GM21786 (cell line): ENCODE measurements at regions not wholly inside any gene's neighbourhood (a gene's known extent, or its start where the extent isn't known, plus 50 kb on each side); places are given as distances from the start of the nearest gene placed in this dataset.

Experiments used
- ATAC-seq: cut with Tn5 transposase; IDR thresholded peaks from one replicate; pipeline ENCODE4 v1.9.1; 2021; ENCODE audit not compliant: unreplicated experiment

DNA sequence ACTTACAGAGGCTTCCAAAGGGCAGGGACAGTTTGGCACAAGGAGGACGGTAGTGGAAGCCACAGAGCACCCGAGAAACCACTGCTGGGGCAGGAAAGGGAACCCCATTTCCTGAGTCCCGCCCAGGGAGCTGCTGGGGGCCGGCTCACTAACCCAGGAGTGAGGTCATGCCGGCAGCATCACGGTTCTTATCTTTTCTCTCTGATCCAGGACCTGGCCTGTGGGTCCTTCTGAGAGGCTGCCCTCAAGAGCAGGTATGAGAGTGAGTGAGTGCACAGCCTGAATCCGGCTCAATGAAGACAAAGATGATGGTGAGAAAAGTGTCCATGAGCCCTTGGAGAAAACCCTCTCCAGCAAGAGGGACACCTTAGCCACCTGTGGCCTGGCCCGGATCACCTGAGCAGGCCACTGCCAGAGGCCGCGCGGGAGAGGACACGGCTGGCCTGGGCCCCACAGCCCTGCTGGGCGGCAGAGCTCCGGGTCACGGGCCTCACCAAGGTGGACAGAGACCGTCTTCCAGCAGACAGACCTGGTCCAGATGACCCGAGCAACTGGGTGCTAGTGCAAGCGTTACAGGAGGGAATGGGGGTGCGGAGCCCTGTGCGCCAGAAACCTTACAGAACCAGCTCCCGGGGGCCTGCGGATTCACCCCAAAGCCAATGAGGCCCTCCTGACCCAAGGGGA, 94.9 kb downstream of the RIPK4 start:
- no peak for ATAC-seq

DNA sequence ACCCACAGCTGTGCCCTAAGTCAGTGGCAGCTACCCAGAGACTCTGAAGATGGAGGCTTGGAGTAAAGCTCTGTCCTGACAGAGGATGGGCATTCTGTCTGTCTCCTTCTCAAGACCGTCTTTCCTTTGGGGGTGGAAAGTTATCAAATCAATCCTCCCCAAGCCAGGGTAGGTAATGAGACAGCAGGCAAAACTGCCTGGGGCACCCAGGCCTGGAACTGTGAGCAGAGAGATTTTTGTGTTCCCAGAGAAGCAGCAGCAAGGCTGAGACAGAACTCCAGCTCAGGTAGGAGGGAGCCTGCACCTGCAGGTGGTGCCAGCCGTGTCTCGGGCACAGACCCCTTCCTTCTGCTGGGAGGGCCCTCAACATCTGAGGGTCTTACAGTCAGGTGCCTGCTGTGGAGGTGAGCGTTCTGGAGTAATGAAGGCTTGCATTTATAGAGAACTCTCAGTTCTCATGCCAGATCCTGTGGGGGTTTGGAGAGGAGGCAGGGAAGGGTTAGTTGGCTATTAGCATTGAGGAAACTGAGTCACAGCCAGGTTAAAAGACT, 95.6 kb downstream of the RIPK4 start:
- ATAC-seq = no peak

DNA sequence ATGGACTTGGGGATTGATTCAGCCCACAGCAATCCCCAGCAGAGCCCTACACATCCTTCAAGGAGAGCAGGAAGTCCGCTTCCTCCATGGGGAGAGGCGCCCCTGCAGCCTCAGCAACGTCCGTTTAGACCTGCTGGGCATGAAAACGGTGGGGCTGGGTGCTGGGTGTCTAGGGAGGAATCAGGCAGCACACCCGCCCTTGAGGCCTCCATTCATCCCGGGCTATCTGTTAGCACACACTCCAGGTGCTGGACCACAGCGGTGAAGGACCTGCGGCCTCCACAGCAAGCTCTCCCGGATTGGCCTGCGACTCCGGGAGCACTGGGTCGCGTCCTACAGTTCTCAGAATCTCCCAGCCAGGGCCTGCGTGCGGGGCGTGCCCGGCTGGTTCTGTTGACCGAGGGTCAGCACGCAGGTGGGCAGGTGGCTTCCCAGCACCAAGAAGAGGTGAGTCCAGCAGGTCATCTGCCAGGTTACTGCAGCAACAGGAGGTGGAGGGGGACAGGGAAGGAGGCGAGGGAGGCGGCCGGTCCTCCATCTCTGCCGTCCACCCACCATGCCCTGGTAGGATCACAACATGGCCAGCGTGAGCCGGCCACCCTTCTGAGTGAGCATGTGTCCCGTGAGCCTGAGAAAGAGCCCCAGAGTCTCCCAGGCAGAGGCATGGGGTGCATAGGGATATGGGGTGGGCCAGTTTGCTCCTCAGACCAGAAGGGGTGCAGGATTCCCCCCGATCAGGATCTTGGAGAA, 96.6 kb downstream of the RIPK4 start:
- no peak for ATAC-seq

DNA sequence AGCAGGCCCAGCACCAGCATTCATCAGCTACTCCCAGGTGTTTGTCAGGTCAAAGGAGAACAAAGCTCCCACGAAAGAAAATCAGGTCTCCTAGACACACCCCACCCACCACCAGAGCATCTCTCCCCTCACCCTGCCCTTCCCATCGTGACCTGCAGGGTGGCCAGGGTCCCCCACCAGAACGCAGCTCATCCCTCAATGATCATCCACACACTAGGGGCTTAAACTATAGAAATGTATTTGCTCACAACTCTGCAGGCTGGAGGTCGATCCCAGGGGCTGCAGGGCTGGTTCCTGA, 97.4 kb downstream of the RIPK4 start:
- ATAC-seq = no peak

DNA sequence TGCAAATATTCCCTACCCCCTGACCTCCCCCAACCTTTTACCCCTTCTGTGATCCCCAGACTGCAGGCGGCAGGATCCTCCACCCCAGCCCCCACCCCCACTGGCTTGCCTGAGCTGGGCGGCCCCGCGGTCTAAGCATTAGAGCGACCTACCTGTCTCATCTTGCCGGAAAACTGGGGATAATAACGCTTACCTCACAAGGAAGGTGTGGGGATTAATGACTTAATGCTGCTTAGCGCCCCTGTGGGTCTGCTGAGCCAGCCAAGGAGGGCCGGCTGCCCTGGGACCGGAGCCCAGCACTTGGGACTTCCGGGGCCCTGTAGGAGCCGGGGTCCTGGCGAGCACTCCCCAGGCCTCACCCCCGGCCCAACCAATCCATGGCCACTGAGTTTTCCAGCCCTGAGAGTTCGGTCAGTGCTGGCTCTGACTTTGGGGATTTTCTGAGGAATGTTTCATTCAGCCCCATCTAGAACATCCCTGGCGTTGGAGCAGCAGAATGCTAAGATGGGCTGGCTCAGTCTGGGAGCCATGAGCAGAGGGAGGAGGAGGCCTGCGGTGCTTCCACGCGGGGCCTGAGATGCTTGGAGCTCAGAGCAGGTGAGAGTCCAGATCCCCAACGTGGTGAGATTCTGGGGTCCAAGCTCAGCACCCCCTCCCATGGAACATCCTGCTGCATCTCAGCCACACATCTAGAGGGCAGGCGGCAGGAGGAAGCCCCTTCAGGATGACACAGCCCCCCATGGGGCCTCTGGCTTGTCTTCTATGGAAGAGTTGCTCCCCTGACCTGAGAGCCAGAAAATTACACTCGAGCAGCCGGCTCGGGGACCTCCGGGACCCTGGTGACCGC, 97.9 kb downstream of the RIPK4 start:
- no peak for ATAC-seq

DNA sequence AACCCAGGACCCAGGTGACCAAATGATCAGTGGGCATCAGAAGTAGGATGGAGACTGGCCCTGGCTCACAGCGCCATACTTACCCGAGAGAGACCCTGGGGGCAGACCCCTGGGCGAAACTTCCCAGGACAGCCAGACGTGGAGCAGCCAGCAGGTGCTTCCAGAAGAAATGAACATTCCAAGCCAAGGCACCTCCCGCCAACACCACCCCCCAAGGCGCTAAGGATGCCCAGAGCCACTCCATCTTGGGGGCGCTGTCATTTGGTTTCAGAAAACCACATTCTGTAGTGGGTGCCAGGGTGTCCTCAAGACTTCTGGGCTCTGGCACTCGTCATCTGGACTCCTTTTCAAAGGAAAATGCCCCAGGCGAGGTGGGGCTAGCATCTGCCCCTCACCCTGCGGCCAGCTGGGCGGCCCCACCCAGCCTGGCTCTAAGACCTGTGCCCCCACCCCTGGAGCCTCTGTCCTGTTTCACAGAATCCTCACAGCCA, 98.8 kb downstream of the RIPK4 start:
- no peak for ATAC-seq

DNA sequence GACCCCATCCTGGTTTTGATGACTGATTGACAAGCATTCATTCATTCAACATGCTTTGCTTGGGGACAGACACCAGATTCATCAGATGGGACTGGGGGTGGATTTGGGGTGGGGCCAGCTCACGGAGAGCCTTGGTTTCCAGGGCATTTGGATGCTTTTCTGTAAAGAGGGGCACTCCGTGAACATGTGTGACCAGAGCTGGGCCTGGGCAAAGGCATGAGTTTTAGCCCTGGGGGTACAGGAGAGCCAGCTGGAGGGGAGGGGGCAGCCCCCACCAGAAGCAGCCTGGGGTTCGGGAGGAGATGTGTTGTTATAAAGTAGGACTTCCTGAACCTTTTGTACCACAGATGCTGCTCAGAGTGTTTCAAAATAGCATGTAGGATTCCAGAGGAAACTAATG, 99.7 kb downstream of the RIPK4 start:
- ATAC-seq = no peak

DNA sequence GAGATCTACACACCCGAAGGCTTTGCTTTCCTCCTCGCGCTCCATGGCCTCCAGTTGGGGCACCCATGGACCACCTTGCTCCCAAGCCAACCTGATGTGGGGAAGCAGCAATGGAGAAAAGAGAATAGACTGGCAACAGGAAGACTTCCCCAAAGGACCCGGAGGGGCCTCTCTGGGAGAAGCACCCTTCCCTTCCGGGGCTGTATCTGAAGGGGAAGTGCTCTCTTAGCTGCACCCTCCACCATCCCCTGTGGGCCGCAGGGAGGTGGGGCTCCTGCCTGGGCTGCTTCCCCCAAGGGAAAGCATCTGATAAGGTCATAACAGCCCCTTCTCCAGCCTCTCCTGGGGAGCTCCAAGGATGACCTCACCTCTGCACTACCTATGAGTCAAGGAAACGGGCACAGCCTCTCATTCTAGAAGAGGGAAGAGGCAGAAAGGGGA, 100.2 kb downstream of the RIPK4 start:
- ATAC-seq = no peak

DNA sequence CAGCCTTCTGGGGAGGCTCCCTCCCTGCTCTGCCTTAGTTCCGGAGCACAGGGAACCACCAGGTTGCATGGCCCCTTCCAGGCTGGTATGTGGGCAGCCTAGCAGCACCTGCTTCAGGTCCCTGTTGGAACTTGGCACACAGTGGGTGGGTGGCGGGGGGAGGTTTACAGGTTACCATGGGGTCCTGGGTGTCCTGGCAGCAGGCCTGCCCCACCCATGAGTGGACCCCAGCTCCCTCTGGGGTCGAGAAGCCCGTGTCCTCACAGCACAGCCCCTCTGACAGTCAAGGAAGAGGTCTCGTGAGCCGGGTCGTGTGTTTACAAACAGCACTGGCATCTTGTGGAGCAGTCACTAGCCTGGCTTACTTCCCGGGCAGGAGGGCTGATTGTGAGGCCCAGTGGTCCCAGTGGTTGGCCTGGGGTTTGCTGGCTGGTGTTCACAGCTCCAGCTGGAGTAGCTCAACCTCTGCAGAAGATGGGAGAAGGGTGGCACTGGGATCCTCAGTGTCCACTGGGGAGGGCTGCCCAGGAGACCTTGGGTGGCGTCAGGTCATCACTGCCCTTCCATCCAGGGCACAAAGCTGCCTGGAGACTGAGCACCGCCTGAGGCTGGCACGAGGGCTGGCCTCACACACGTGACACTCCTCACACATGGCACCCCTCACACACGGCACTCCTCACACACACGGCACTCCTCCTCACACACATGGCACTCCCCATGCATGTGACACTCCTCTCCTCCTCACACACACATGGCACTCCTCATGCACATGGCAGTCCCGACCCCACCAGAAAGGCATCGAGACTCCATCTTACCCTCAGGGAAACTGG, 100.9 kb downstream of the RIPK4 start:
- no peak for ATAC-seq

DNA sequence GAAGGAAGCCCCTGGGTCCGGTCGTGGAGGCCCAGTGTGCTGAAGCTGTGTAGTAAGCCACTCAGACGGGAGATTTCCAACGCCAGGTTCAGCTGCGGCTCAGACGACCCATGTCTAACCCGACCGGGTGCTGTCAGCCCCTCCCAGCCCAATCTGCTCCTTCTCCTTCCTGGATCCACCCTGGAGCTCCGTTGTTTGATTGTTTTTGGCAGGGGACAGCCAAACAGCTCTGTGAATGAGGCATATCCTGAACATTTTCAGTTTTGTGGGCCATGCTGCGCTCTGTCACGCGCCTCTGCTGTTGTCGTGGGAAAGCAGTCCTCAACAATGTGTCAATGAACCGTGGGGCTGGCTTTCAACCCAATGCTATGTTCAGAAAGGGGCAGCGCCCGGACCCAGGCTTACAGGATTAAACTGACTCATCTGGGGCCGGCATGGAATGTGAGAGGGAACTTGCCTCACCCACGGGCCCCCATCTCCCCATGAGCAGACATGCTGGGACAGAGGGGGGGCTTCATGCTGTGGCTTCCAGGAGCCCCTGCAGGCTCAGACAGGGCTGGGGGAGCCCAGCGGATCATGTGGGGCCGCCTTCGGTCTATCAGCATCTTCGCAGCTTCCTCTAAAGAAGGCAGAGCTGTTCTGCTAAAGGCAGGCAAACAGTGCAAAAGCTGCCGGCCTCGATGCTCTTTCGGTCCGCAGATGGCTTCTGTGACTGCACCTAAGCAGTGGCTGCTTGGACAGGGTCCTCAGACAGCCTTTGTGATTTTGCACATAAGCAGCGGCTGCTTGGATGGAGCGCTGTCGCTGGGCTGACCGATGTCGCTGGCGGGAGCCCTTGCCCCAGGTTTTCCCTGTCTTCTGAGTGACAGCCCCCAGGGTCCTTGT, 101.7 kb downstream of the RIPK4 start:
- no peak for ATAC-seq

DNA sequence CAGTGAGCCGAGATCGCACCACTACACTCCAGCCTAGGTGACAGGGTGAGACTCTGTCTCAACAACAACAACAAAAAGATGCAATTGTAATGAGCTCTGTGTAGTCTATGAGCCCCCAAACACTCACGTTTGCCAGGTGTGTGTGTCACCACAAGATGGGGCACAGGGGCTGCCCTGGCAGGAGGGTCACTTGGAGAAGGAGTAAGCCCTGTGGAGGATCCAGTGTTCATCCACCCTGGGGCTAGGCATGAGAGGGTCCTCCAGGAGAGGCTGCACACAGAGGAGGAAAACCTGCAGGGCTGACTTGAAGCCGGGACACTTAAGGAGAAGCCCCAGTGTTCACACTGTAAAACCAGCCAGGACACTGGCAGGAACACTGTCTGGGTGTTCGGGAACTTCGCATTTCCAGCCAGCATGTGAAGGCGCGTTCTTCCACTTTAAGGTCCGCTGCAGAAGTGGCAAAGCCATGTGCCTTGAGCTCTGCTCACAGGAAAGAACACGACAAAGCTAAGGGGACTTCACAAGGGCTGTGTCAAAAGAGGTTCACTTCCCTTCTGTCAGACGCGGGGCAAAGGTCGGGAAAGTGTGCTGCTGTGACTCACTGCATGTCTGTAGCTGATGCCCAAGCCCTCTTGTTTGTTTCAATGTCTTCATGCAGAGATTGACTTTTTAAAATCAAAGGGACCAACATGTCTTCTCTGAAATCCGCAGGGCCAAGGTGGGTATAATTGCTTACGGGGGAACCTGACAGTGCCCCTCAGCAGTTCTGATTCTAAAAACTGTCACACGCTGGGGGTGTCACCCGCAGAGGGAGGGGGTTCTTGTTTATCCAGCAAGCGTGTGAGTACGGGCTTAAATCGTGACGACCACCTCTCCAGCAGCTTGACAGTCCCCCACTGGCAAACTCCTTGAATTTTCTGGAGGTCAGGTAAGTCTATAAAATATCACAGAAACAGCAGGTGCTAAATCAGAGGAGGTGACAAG, 102.8 kb downstream of the RIPK4 start:
- peak; percentile 44 for ATAC-seq

DNA sequence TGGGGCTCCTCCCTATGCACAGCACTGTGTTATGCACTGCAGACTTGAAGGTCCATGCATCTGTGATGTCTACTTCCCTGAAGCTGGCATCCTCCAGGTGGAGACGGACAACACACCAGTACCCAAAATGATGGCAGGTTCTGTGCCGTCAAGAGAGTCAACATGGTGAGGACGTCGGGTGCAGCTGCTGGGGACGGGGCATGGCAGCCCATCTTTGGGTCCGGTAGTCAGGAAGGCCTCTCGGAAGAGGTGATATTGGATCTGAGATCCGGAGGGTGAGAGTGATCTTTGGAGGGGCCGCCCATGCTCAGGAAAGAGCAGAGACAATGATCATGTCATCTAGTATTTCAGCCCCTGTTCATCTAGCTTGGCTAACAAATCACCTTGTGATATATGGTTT, 104.1 kb downstream of the RIPK4 start:
- no peak for ATAC-seq

DNA sequence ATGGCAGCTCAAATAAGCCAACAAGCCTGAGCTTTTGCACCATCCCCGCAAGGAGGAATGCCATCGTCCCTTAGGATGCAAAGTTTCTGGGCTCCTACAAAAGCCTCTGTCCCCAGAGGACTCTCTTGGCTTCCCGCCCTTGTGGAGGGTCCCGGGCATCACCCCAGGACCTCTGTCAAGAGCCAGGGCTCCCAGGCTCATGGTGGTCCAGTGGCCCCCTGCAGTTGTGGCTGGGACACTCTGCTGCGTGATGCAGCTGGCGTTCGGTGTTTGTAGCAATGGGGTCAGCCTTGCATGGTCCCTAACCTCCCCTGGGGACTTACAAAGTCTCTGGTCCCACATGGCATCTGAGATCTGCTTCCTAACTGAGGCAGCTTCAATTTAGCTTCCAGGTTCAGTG, 104.7 kb downstream of the RIPK4 start:
- no peak for ATAC-seq

DNA sequence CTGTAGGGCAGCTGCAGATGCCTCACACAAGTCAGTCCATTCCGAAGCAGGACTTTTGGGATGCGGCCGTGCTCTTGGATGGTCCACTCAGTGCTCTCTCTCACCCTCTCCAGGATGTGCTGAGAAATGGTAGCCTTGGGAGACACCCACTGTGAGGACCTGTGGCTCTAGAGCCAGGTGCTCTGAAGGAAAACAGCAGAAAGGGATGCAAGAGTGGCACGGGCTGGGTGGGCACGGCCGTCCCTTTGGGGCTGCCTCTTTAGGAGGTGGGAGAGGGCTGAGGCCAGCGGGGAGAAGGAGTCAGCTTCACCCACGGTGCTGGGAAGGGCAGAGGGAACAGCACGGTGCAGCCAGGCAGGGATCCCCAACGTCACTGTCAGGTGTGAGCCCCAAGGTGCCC, 106.1 kb downstream of the RIPK4 start:
- ATAC-seq = no peak

DNA sequence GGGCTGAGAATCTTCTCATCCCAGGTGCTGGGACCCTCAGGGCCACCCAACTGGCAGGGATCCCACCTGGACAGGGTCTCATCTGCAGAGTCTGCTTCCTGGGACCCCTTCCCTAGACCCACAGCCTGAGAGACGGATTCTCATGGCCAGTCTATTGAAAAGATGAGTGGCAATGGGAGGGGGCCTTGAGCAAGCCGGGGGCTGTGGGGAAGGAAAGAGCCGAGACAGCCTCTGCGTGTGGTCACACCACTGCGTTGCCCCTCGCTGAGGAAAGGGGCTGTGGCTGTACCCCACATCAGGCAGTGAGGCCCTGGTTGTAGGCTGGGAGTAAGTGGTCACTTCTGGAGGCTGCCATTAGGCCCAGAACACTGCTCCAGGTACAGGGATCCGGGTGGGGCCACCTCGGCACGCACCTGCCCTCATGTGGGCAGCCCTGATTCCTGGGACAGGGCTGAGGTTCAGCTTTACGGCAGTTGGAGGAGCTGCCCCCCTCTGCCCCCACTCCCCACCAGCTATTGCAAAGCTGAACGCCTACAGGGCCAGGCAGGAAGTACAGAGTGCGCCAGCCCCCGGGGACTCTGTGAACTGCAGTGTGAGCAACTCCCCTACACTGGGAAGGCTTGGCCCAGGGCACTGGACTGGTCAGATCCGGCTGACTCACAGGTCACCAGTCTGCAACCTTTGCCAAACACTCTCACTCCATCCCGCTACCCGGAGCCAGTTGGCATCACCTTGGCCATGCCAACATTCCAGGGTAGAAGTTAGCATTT, 106.9 kb downstream of the RIPK4 start:
- no peak for ATAC-seq

DNA sequence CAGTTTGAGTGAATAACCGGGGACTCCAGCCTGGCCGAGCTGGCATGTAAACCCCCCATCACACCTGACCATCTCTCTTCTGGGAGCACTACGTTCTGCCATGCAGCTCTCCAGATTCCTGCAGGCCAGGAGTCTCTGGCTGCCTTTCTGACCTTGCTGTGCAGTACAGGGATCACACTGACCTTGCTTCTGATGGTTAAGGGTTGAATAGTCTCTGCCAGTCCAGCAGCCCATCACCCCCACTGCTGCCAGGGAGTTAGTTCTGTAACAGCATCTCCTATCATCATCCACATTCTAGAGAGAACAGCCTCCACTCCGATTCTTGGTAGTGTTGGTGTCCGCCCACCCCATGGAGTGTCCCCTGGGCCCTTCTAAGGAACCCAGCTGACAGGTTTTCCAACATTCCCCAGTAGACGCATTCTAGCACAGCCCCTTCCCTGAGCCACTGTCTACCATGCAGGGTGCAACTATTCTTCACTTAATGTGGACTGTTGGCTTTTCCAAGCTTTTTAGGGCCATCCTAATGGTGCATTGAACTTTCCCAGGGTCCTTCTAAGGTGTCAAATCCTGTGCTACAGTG, 109.8 kb downstream of the RIPK4 start:
- ATAC-seq = no peak

DNA sequence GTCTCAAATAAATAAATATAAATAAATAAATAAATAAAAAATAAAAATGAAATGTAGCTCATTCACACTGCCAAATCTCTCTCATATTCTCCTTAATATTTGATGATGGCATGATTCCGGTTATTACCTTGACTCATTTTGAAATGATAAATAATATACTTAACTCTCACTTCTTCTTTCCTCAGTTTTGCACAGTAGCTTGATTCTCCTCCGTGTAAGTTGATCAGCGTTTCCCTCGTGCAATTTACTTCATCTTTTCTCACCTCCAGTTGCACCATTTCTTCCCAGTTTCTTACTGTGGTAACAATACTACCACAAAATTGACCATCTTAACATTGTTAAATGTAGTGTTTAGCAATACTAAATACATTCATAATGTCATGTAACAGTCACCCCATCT, 111.6 kb downstream of the RIPK4 start:
- no peak for ATAC-seq
